ENCODE measurements at regions not wholly inside any gene's neighbourhood (a gene's known extent, or its start where the extent isn't known, plus 50 kb on each side); places are given as distances from the start of the nearest gene placed in this dataset.

GRCh38 chr17:14482715-14483114 is 181.8 kb downstream of the HS3ST3B1 start:
- Histone ChIP-seq H2AFZ (ENCODE audit: low read depth, low read length) (no peak overlapping the region), H3K79me2 (replicated peaks; ENCODE audit: insufficient read depth, low read length) (no peaks in the 10 kb centered on the region), H3F3A (ENCODE audit: insufficient read depth, low read length, poor library complexity, severe bottlenecking) (no peaks in the 10 kb centered on the region), H3K27me3 (ENCODE audit: insufficient read depth, low read depth, low read length) (no peaks in the 10 kb centered on the region), H3K4me3 (ENCODE audit: low read length) (no peak overlapping the region), H3K27ac (ENCODE audit: low read length) (no peak overlapping the region), H3K4me2 (ENCODE audit: low read length) (no peak overlapping the region), H3K9me3 (ENCODE audit: low read length) (no peaks in the 10 kb centered on the region), H3K9ac (ENCODE audit: low read length) (no peak overlapping the region), H4K20me1 (ENCODE audit: insufficient read depth) (no peaks in the 10 kb centered on the region), H3K9me2 (ENCODE audit: insufficient read depth, low read length) (no peaks in the 10 kb centered on the region), H3K36me3 (ENCODE audit: insufficient read depth, low read length) (no peaks in the 10 kb centered on the region)
- TF ChIP-seq EZH2 (IDR thresholded peaks at IDR 0.05; ENCODE audit: borderline replicate concordance, insufficient read depth, low read length, poor library complexity, severe bottlenecking), result no peak
- no peak for TF ChIP-seq MXI1 (conservative IDR thresholded peaks at IDR 0.05; ENCODE audit: poor library complexity, severe bottlenecking)
- TF ChIP-seq REST (IDR thresholded peaks at IDR 0.05; ENCODE audit: borderline replicate concordance), result no peak
- no peak for TF ChIP-seq TAF1 (IDR thresholded peaks at IDR 0.05; ENCODE audit: low read depth)

GRCh38 chr17:14481664-14482063 is 180.8 kb downstream of the HS3ST3B1 start:
- H3K27me3 ChIP-seq (ENCODE audit: insufficient read depth, low read depth, low read length), result no peaks in the 10 kb centered on the region
- no peak overlapping the region for H2AFZ ChIP-seq (ENCODE audit: low read depth, low read length)
- no peaks in the 10 kb centered on the region for H4K20me1 ChIP-seq (ENCODE audit: insufficient read depth)
- H3K9ac ChIP-seq (ENCODE audit: low read length), result no peak overlapping the region
- no peak overlapping the region for H3K4me3 ChIP-seq (ENCODE audit: low read length)
- no peaks in the 10 kb centered on the region for H3K79me2 ChIP-seq (replicated peaks; ENCODE audit: insufficient read depth, low read length)
- no peaks in the 10 kb centered on the region for H3K36me3 ChIP-seq (ENCODE audit: insufficient read depth, low read length)
- H3K27ac ChIP-seq (ENCODE audit: low read length), result no peak overlapping the region
- H3F3A ChIP-seq (ENCODE audit: insufficient read depth, low read length, poor library complexity, severe bottlenecking), result no peaks in the 10 kb centered on the region
- TF ChIP-seq EZH2 (IDR thresholded peaks at IDR 0.05; ENCODE audit: borderline replicate concordance, insufficient read depth, low read length, poor library complexity, severe bottlenecking), result no peak
- no peak for TF ChIP-seq EP300 (conservative IDR thresholded peaks at IDR 0.05; ENCODE audit: poor library complexity, severe bottlenecking)
- TF ChIP-seq CTCF (IDR thresholded peaks at IDR 0.05; ENCODE audit: poor library complexity, severe bottlenecking), result no peak
- TF ChIP-seq TAF1 (IDR thresholded peaks at IDR 0.05; ENCODE audit: low read depth), result no peak
- TF ChIP-seq MXI1 (conservative IDR thresholded peaks at IDR 0.05; ENCODE audit: poor library complexity, severe bottlenecking), result no peak
- TF ChIP-seq SMC3 (conservative IDR thresholded peaks at IDR 0.05; ENCODE audit: poor library complexity), result no peak
- no peak for TF ChIP-seq POLR2AphosphoS5 (IDR thresholded peaks at IDR 0.05)
- TF ChIP-seq REST (IDR thresholded peaks at IDR 0.05; ENCODE audit: borderline replicate concordance), result no peak
- no peak for TF ChIP-seq RAD21 (conservative IDR thresholded peaks at IDR 0.05)
- H3K9me2 ChIP-seq (ENCODE audit: insufficient read depth, low read length), result no peaks in the 10 kb centered on the region
- H3K4me2 ChIP-seq (ENCODE audit: low read length), result no peak overlapping the region
- H3K9me3 ChIP-seq (ENCODE audit: low read length), result no peaks in the 10 kb centered on the region

Measured in neural cell (in vitro differentiated cells).